HL-60 (cell line): ENCODE measurements at regions not wholly inside any gene's neighbourhood (a gene's known extent, or its start where the extent isn't known, plus 50 kb on each side); places are given as distances from the start of the nearest gene placed in this dataset.
"Not testable (repeated sequence)": the region's sequence is repeated elsewhere in the genome, so short reads cannot be mapped to it uniquely, and the experiment has no call there.

Source experiments
- CTCF ChIP-seq: IDR thresholded peaks from one replicate; pipeline ENCODE4 v1.5.1; 2011; ENCODE audit warnings: low read length, control low read depth, inconsistent platforms; ENCODE audit not compliant: insufficient read depth
- GABPA ChIP-seq: IDR thresholded peaks from 2 replicates; pipeline ENCODE4 v1.6.1; 2012; ENCODE audit warnings: low read depth
- POLR2AphosphoS5 ChIP-seq: IDR thresholded peaks from 2 replicates; pipeline ENCODE4 v1.6.1; 2012; ENCODE audit warnings: low read depth
- REST ChIP-seq: IDR thresholded peaks from 2 replicates; pipeline ENCODE4 v1.6.1; 2012; ENCODE audit warnings: low read depth; ENCODE audit not compliant: insufficient replicate concordance
- SPI1 ChIP-seq: IDR thresholded peaks from 2 replicates; pipeline ENCODE4 v1.6.1; 2012; ENCODE audit warnings: low read depth, mild to moderate bottlenecking, borderline replicate concordance

DNA sequence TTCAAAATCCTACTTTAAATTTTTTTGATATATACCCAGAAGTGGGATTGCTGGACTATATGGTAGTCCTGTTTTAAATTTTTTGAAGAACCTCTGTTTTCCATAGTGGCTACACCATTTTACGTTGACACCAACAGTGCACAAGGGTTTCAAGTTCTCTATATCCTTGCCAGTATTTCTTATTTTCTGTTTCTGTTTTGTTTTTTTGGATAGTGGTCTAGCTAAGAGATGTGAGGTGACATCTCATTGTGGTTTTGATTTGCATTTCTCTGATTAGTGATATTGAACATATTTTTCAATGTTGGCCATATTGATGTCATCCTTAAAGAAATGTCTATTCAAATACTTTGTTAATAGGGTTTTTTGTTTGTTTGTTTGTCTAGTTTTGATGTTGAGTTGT, 1488.5 kb downstream of the SPATA31A7 start:
- not testable (repeated sequence) for TF ChIP-seq POLR2AphosphoS5, CTCF, GABPA, SPI1, REST
